ENCODE measurements at regions not wholly inside any gene's neighbourhood (a gene's known extent, or its start where the extent isn't known, plus 50 kb on each side); places are given as distances from the start of the nearest gene placed in this dataset.

DNA sequence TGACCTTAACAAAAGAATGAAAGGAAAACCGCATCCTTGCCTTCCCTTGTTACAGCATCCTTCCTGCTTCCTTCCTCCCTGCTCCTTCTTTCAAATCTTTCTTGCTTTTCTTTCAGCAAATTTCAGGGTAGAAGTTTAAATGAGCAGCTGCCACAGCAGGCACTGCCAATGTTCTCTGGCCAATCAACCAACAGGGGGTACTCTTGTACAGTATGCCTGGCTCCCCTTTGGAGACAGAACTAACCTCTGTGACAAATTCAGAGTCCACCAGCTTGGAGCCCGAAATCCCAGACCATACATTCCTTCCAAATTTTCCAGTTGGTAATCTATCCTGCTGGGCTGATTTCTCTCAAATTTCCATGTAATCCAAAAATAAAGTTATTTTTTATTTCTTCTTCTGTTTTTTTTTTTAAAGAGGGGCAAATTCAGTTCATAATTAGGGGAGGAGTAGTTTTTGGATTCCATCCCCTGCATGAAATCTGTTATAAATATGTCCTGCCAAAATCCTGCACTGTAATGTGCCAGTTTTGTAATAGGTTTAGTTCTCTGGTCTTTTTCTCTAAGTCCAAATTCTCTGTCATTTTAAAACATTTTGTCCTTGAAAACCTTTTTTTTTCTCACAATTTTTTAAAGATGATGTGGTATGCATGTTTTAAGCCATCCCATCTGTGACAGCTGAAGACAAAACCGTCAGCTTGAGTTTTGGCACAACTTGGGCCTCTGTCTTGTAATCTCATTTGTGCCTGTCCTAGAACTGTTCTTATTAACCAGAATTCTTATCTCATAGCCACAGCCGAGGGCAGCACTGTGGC lies 610.0 kb upstream of the LMO3 start:
- Histone ChIP-seq H3K4me3 (no peak overlapping the region), H3K9me3 (replicated peaks) (peaks cover 7% of the 10 kb centered on the region), H3K27ac (replicated peaks) (no peak overlapping the region), H3K27me3 (ENCODE audit: low read depth) (no peaks in the 10 kb centered on the region), H3K36me3 (no peaks in the 10 kb centered on the region), H3K4me1 (no peaks in the 10 kb centered on the region)
- no peak for DNase-seq
- TF ChIP-seq, protein P1, sequence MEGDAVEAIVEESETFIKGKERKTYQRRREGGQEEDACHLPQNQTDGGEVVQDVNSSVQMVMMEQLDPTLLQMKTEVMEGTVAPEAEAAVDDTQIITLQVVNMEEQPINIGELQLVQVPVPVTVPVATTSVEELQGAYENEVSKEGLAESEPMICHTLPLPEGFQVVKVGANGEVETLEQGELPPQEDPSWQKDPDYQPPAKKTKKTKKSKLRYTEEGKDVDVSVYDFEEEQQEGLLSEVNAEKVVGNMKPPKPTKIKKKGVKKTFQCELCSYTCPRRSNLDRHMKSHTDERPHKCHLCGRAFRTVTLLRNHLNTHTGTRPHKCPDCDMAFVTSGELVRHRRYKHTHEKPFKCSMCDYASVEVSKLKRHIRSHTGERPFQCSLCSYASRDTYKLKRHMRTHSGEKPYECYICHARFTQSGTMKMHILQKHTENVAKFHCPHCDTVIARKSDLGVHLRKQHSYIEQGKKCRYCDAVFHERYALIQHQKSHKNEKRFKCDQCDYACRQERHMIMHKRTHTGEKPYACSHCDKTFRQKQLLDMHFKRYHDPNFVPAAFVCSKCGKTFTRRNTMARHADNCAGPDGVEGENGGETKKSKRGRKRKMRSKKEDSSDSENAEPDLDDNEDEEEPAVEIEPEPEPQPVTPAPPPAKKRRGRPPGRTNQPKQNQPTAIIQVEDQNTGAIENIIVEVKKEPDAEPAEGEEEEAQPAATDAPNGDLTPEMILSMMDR (IDR thresholded peaks at IDR 0.05; ENCODE audit: borderline replicate concordance): no peak
- intact Hi-C loops (cut with micrococcal nuclease): no loop called here

DNA sequence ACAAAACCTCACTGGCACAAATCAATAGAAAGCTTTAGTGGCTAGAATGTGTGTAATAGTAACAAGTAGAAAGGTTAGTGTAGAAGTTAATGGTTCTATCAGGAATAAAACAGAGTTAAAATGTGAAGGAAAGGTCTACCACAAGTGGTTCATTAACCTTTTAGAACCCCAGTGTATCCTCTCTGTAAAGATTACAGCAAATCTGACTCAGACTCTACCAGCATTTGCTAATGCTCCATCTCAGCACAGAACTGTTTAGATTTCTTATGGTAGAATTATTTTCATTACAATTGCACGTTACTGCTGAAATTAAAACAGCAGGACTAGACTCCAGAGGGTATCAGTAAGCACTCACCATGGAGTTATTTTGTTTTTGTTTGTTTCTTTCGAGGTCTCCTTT lies 609.0 kb upstream of the LMO3 start:
- TF ChIP-seq, protein P1 (IDR thresholded peaks at IDR 0.05; ENCODE audit: borderline replicate concordance): no peak
- no peak overlapping the region for H3K4me3 ChIP-seq
- H3K36me3 ChIP-seq: no peaks in the 10 kb centered on the region
- H3K27ac ChIP-seq (replicated peaks): no peak overlapping the region
- intact Hi-C loops (cut with micrococcal nuclease): no loop called here
- DNase-seq: no peak
- no peaks in the 10 kb centered on the region for H3K27me3 ChIP-seq (ENCODE audit: low read depth)
- H3K9me3 ChIP-seq (replicated peaks): peaks cover 7% of the 10 kb centered on the region
- H3K4me1 ChIP-seq: no peaks in the 10 kb centered on the region

DNA sequence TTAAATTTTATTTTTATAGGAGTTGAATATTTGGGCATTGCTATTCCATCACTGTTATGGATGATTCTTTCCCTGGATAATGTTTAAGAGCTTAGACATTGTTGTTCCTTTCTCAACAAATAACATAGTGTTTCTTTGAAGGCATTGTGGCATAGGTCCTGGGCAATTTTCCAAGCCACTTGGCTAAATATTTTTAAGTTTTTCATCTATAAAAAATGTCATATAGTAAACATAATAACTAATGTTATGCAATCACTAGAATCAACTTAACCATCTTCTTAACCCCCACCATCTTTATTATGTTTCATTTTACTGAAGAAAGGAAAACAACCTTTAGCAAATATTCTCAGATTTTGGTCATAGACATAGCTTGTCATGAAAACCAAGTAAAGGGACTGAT lies 600.6 kb upstream of the LMO3 start:
- H3K27ac ChIP-seq (replicated peaks): no peak overlapping the region
- intact Hi-C loops (cut with micrococcal nuclease): no loop called here
- no peaks in the 10 kb centered on the region for H3K27me3 ChIP-seq (ENCODE audit: low read depth)
- no peak overlapping the region for H3K4me3 ChIP-seq
- TF ChIP-seq, protein P1 (IDR thresholded peaks at IDR 0.05; ENCODE audit: borderline replicate concordance): no peak
- no peak for DNase-seq
- H3K9me3 ChIP-seq (replicated peaks): no peaks in the 10 kb centered on the region
- no peaks in the 10 kb centered on the region for H3K4me1 ChIP-seq
- no peaks in the 10 kb centered on the region for H3K36me3 ChIP-seq

DNA sequence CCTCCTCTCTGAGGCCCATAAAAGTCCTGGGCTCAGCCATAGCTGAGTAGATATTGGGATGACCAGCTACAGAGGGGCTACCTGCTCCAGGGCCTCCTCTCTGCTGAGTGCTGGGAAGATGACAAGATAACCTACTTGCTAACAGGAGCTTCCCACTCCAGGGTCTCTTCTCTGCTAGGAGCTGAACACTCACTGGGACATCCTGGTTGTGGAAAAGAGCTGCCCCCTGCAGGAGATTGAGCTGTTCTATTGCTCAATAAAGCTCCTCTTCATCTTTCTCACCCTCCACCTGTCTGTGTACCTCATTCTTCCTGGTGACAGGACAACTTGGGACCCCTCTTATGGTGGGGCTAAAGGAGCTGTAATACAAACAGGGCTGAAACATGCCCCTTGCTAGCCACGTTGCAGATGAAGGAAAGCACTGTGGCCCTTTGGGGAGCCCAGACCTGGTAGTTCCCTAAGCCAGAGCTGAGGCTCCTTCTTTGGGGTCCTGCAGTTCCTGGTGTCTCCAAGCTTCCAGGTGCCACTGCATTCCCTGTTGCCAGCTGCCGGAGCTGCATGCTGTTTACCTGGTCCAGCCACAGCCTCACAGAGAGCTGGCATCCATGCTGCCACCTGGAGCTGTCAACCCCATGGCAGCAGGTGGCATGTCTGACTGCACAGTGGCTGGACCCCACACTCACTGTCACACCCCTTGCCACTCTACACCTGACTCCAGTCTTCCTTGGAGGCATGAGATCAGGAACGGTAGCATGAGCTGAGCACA lies 598.5 kb upstream of the LMO3 start:
- Histone ChIP-seq H3K27ac (replicated peaks) (no peak overlapping the region), H3K27me3 (ENCODE audit: low read depth) (no peaks in the 10 kb centered on the region), H3K4me1 (no peaks in the 10 kb centered on the region), H3K9me3 (replicated peaks) (no peaks in the 10 kb centered on the region), H3K36me3 (no peaks in the 10 kb centered on the region), H3K4me3 (no peak overlapping the region)
- intact Hi-C loops (cut with micrococcal nuclease): no loop called here
- DNase-seq: no peak
- TF ChIP-seq, protein P1 (IDR thresholded peaks at IDR 0.05; ENCODE audit: borderline replicate concordance): no peak

- H3K36me3 ChIP-seq: no peaks in the 10 kb centered on the region
- no peak for DNase-seq
- no peaks in the 10 kb centered on the region for H3K27me3 ChIP-seq (ENCODE audit: low read depth)
- H3K9me3 ChIP-seq (replicated peaks): no peaks in the 10 kb centered on the region
- TF ChIP-seq, protein P1 (IDR thresholded peaks at IDR 0.05; ENCODE audit: borderline replicate concordance): no peak
- intact Hi-C loops (cut with micrococcal nuclease): no loop called here
- no peaks in the 10 kb centered on the region for H3K4me1 ChIP-seq
- no peak overlapping the region for H3K4me3 ChIP-seq
- no peak overlapping the region for H3K27ac ChIP-seq (replicated peaks)
Measured at GRCh38 chr12:17203497-17203896, 597.5 kb upstream of the LMO3 start.
